K562 (cell line): ENCODE measurements at regions not wholly inside any gene's neighbourhood (a gene's known extent, or its start where the extent isn't known, plus 50 kb on each side); places are given as distances from the start of the nearest gene placed in this dataset.

Experiments
- ATAC-seq: fragments of 200-7000 bp; cut with Tn5 transposase; 3 replicates; pipeline ENCODE4 v1.9.1; 2020; ENCODE audit warnings: moderate library complexity
- BruUV-seq: library from RNA; stranded (reverse); fragments of 400-500 nt; replicated peaks from 2 replicates; lab custom pipeline; 2021; lab: Mats Ljungman, UMichigan
- CTCF ChIA-PET: fragments of 300-600 bp; formaldehyde crosslinking; extraction: SDS; loops from one replicate; lab custom pipeline; 2021; ENCODE audit warnings: low intra/inter-chr PET ratio; lab: Yijun Ruan, JAX
- POLR2A ChIA-PET: fragments of 300-600, 350-650 bp; sonication (Branson Sonifier 250); formaldehyde crosslinking; extraction: SDS; loops from one replicate; lab custom pipeline; 2021; ENCODE audit warnings: antibody characterized with exemption, inconsistent platforms; lab: Yijun Ruan, JAX
- DNase-seq, 4 experiments: peaks; one replicate each; pipeline versions ENCODE4 v3.0.0 to v3.0.0-alpha.2; 2011 to 2018; ENCODE audit warnings: low spot score in 3 of 4, mixed read lengths in 3 of 4; ENCODE audit errors: extremely low read depth in 1 of 4
- FAIRE-seq: peaks from 2 replicates; lab custom pipeline; 2011; peaks lifted over from hg19 to GRCh38; lab: Jason Lieb, UNC
- H2AFZ ChIP-seq: 2 replicates; pipeline ENCODE4 v1.6.0; 2011; ENCODE audit warnings: low read depth, low read length, control low read depth, inconsistent platforms
- H3K27ac ChIP-seq: fragments of 200-600 bp; 3 replicates; pipeline ENCODE4 v1.8.0; 2011; ENCODE audit warnings: low read depth, mild to moderate bottlenecking, control low read depth, inconsistent platforms, low read length, moderate library complexity, mixed read lengths; ENCODE audit errors: extremely low read depth
- H3K27me3 ChIP-seq, 2 experiments: fragments of 300-600 bp in 1 of 2; 2 replicates in 1 of 2; 3 replicates in 1 of 2; pipeline versions ENCODE4 v1.6.0 to v1.8.0; 2011; ENCODE audit warnings: inconsistent platforms in 2 of 2, low read length in 2 of 2, mild to moderate bottlenecking in 1 of 2, mixed read lengths in 1 of 2, moderate library complexity in 1 of 2; ENCODE audit not compliant: control insufficient read depth in 2 of 2, insufficient read depth in 2 of 2
- H3K36me3 ChIP-seq: fragments of 300-600 bp; 3 replicates; pipeline ENCODE4 v1.8.0; 2011; ENCODE audit warnings: mild to moderate bottlenecking, low read length, inconsistent platforms; ENCODE audit not compliant: control insufficient read depth, insufficient read depth
- H3K4me1 ChIP-seq, 2 experiments: fragments of 200-600 bp in 1 of 2; replicated peaks in 1 of 2; 2 replicates in 1 of 2; 3 replicates in 1 of 2; pipeline versions ENCODE4 v1.5.1 to v1.8.0; 2011; ENCODE audit warnings: inconsistent platforms in 2 of 2, low read length in 2 of 2, mild to moderate bottlenecking in 1 of 2, mixed read lengths in 1 of 2, moderate library complexity in 1 of 2; ENCODE audit not compliant: control insufficient read depth in 2 of 2, insufficient read depth in 2 of 2
- H3K4me2 ChIP-seq: 2 replicates; pipeline ENCODE4 v1.6.1; 2011; ENCODE audit warnings: low read length, control low read depth, inconsistent platforms, mixed read lengths; ENCODE audit not compliant: insufficient read depth
- H3K4me3 ChIP-seq: fragments of 200-600 bp; sonication (generic), shearing (Covaris generic); 2 replicates; pipeline ENCODE4 v1.5.1; 2016; ENCODE audit warnings: control low read depth, inconsistent platforms
- H3K79me2 ChIP-seq: fragments of 200-600 bp; 3 replicates; pipeline ENCODE4 v1.8.0; 2011; ENCODE audit warnings: low read length, inconsistent platforms; ENCODE audit not compliant: control insufficient read depth, insufficient read depth
- H3K9ac ChIP-seq, 2 experiments: 2 replicates each; pipeline versions ENCODE4 v1.6.0 to v1.6.1; 2011; ENCODE audit warnings: low read depth in 2 of 2, low read length in 2 of 2, control low read depth in 1 of 2, inconsistent platforms in 1 of 2, mild to moderate bottlenecking in 1 of 2, mixed read lengths in 1 of 2; ENCODE audit not compliant: insufficient read depth in 1 of 2
- H3K9me1 ChIP-seq: one replicate; pipeline ENCODE4 v1.6.0; 2011; ENCODE audit warnings: inconsistent platforms, mild to moderate bottlenecking, low read length, moderate library complexity; ENCODE audit not compliant: control insufficient read depth, insufficient read depth
- H3K9me3 ChIP-seq: replicated peaks from 2 replicates; pipeline ENCODE4 v1.5.1; 2011; ENCODE audit warnings: low read depth, low read length, inconsistent platforms; ENCODE audit not compliant: control insufficient read depth, insufficient read depth
- H4K20me1 ChIP-seq: replicated peaks from 2 replicates; pipeline ENCODE4 v1.6.1; 2011; ENCODE audit warnings: low read length, inconsistent platforms, mixed read lengths; ENCODE audit not compliant: control insufficient read depth, insufficient read depth
- ASH1L ChIP-seq: fragments of 450-650 bp; IDR thresholded peaks from 2 replicates; pipeline ENCODE4 v1.6.1; 2018; ENCODE audit warnings: borderline replicate concordance, mild to moderate bottlenecking, low read depth; ENCODE audit not compliant: partially characterized antibody
- BCOR ChIP-seq: fragments of 450-650 bp; IDR thresholded peaks from 2 replicates; pipeline ENCODE4 v1.6.1; 2016
- CEBPG ChIP-seq, 3 experiments: fragments of 200-800 bp in 1 of 3; sonication (Bioruptor generic) in 1 of 3; sonication (generic) in 1 of 3; formaldehyde crosslinking in 1 of 3; IDR thresholded peaks in 2 of 3; conservative IDR thresholded peaks in 1 of 3; 2 replicates each; pipeline versions ENCODE4 v1.6.1 to v1.8.0; 2016 to 2022; ENCODE audit warnings: missing compliant biosample characterization in 2 of 3, missing genetic modification characterization in 2 of 3, mild to moderate bottlenecking in 1 of 3, missing genetic modification reagents in 1 of 3
- EP400 ChIP-seq: fragments of 450-650 bp; IDR thresholded peaks from 2 replicates; pipeline ENCODE4 v1.6.1; 2017; ENCODE audit warnings: antibody characterized with exemption, mild to moderate bottlenecking, moderate library complexity
- GABPA ChIP-seq: fragments of 200-800 bp; sonication (Bioruptor generic); conservative IDR thresholded peaks from 2 replicates; pipeline ENCODE4 v1.6.1; 2016; ENCODE audit warnings: low read depth, missing genetic modification characterization, missing compliant biosample characterization
- KLF1 ChIP-seq: fragments of 450-650 bp; IDR thresholded peaks from 2 replicates; pipeline ENCODE4 v1.6.1; 2016; ENCODE audit warnings: missing genetic modification characterization, missing compliant biosample characterization
- NELFE ChIP-seq: IDR thresholded peaks from 2 replicates; pipeline ENCODE4 v1.6.1; 2011; ENCODE audit warnings: mild to moderate bottlenecking; ENCODE audit not compliant: insufficient read depth, insufficient read length
- PHTF2 ChIP-seq: fragments of 250-450 bp; sonication (Bioruptor Pico); IDR thresholded peaks from 2 replicates; pipeline ENCODE4 v1.5.0; 2021; ENCODE audit warnings: mild to moderate bottlenecking
- POLR2G ChIP-seq: fragments of 200-400 bp; formaldehyde crosslinking; IDR thresholded peaks from 2 replicates; pipeline ENCODE4 v1.6.1; 2017; ENCODE audit warnings: low read depth, mild to moderate bottlenecking, antibody characterized with exemption, low read length, moderate library complexity
- TCF7 ChIP-seq: sonication (generic); IDR thresholded peaks from 2 replicates; pipeline ENCODE4 v1.6.1; 2016; ENCODE audit warnings: antibody characterized with exemption, borderline replicate concordance
- ZBTB12 ChIP-seq: fragments of 250-450 bp; sonication (Bioruptor Pico); IDR thresholded peaks from 2 replicates; pipeline ENCODE4 v1.4.0; 2020
- ZNF76 ChIP-seq: fragments of 250-450 bp; sonication (Bioruptor Pico); IDR thresholded peaks from 2 replicates; pipeline ENCODE4 v1.4.0; 2020; ENCODE audit warnings: mild to moderate bottlenecking, moderate library complexity, borderline replicate concordance
- WGBS: fragments of 100-300 bp; shearing (Covaris generic); methylation state at CpG from one replicate; pipeline ENCODE4 v1.1.6; 2016; ENCODE audit warnings: low coverage, mixed read lengths; ENCODE audit not compliant: insufficient coverage; ENCODE audit errors: missing lambda C conversion rate; 5-methylcytosine and 5-hydroxymethylcytosine counted together
- in situ Hi-C: fragments of 300-500 bp; cut with MboI; formaldehyde crosslinking; loops from 4 replicates; pipeline ENCODE4 v1.15.0; 2018; ENCODE audit warnings: inconsistent platforms, mixed read lengths
- intact Hi-C: fragments of 100-400 bp; cut with micrococcal nuclease; formaldehyde crosslinking; loops from 2 replicates; pipeline ENCODE4 v1.14.2; 2022
- TF ChIP-seq, protein P1 (sequence below), 3 experiments: fragments of 200-800 bp in 1 of 3; sonication (Bioruptor generic) in 1 of 3; sonication (generic) in 1 of 3; formaldehyde crosslinking in 1 of 3; IDR thresholded peaks; 2 replicates each; pipeline versions ENCODE4 v1.6.1 to v1.8.0; 2016 to 2022; ENCODE audit warnings: mild to moderate bottlenecking in 2 of 3, missing compliant biosample characterization in 2 of 3, missing genetic modification characterization in 2 of 3, missing genetic modification reagents in 1 of 3

DNA sequence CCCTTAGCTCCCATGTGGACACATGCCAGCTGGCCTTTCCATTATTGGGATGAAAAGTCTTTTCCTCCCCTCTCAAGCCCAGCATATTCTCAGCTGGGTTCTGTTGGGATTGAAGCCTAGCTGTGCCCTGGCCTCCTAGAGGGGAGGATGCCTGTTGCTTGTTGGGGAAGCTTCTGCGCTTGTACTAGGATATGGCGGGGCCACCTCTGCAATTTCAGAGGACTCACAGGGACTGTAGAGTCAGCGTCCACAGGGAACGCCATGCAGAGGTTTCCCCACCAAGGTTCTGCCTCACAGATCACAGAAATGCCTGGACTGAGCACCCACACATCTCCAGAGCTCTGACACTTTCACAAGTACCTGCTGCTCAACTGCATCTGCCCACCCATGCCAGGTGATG, 288.7 kb upstream of the FOXQ1 start:
- no TSS peak for BruUV-seq
- WGBS, result 0% methylated on average over 4 of the region's 4 CpGs
- no peak for DNase-seq
- no peak for FAIRE-seq
- Histone ChIP-seq H3K36me3 (no peaks in the 10 kb centered on the region), H4K20me1 (no peaks in the 10 kb centered on the region), H3K9me3 (no peaks in the 10 kb centered on the region), H3K9ac (no peak overlapping the region), H3K27ac (no peak overlapping the region), H3K4me2 (no peak overlapping the region)
- CTCF ChIA-PET, result no interaction called here
- ATAC-seq, result no peak
- in situ Hi-C loops, result no loop called here
- no peak for TF ChIP-seq ASH1L
- TF ChIP-seq EP400, result no peak
- no peak for TF ChIP-seq BCOR
- TF ChIP-seq TCF7, result no peak
- no peak for TF ChIP-seq CEBPG (CRISPR knock-in tag; IDR thresholded peaks at IDR 0.05)
- no peak for TF ChIP-seq CEBPG (tag; conservative IDR thresholded peaks at IDR 0.05 in 1 of 2, IDR thresholded peaks at IDR 0.05 in 1 of 2)
- no peak for TF ChIP-seq GABPA (tag)
- TF ChIP-seq ZBTB12, result no peak
- TF ChIP-seq POLR2G, result no peak
- TF ChIP-seq KLF1 (tag), result no peak
- TF ChIP-seq, protein P1, sequence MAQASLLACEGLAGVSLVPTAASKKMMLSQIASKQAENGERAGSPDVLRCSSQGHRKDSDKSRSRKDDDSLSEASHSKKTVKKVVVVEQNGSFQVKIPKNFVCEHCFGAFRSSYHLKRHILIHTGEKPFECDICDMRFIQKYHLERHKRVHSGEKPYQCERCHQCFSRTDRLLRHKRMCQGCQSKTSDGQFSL (CRISPR knock-in tag; IDR thresholded peaks at IDR 0.05), result no peak
- TF ChIP-seq, protein P1 (tag; IDR thresholded peaks at IDR 0.05), result no peak
- TF ChIP-seq NELFE, result no peak
- no peak for TF ChIP-seq ZNF76 (CRISPR knock-in tag)
- TF ChIP-seq PHTF2 (CRISPR knock-in tag), result no peak
- TF ChIP-seq, all 486 proteins: peak for 0
- Histone ChIP-seq H3K4me1 (no peaks in the 10 kb centered on the region), H3K79me2 (no peaks in the 10 kb centered on the region), H3K9me1 (no peaks in the 10 kb centered on the region), H3K4me3 (no peak overlapping the region), H3K27me3 (peaks cover 3 to 32% of the 10 kb centered on the region in 2 experiments; a peak in 4 of 5 replicates), H2AFZ (no peak overlapping the region)
- POLR2A ChIA-PET, result no interaction called here
- intact Hi-C loops, result no loop called here
